Loucy (cell line): ENCODE measurements at regions not wholly inside any gene's neighbourhood (a gene's known extent, or its start where the extent isn't known, plus 50 kb on each side); places are given as distances from the start of the nearest gene placed in this dataset.

Experiments
- H2AFZ ChIP-seq: fragments of 200-600 bp; sonication (generic); 2 replicates; pipeline ENCODE4 v1.6.0; 2016; ENCODE audit warnings: antibody characterized with exemption, mild to moderate bottlenecking, low read length, moderate library complexity
- H3F3A ChIP-seq: fragments of 200-600 bp; 2 replicates; pipeline ENCODE4 v1.6.0; 2016; ENCODE audit warnings: antibody characterized with exemption, low read depth, mild to moderate bottlenecking
- H3K27me3 ChIP-seq: fragments of 200-600 bp; sonication (generic); 2 replicates; pipeline ENCODE4 v1.6.1; 2014; ENCODE audit warnings: low read length, mild to moderate bottlenecking; ENCODE audit not compliant: insufficient read depth, poor library complexity, severe bottlenecking
- H3K36me3 ChIP-seq: fragments of 200-600 bp; sonication (generic); 2 replicates; pipeline ENCODE4 v1.6.1; 2016; ENCODE audit warnings: low read length; ENCODE audit not compliant: insufficient read depth
- H3K4me1 ChIP-seq: fragments of 200-600 bp; sonication (generic); 2 replicates; pipeline ENCODE4 v1.5.1; 2014; ENCODE audit warnings: low read length, mild to moderate bottlenecking; ENCODE audit not compliant: insufficient read depth, poor library complexity, severe bottlenecking
- H3K4me2 ChIP-seq: fragments of 200-600 bp; sonication (generic); 2 replicates; pipeline ENCODE4 v1.6.0; 2014; ENCODE audit warnings: antibody characterized with exemption, low read length, low read depth, mild to moderate bottlenecking; ENCODE audit not compliant: poor library complexity, severe bottlenecking
- H3K4me3 ChIP-seq: fragments of 200-600 bp; sonication (generic); 2 replicates; pipeline ENCODE4 v1.5.1; 2014; ENCODE audit warnings: low read length, mild to moderate bottlenecking, mixed read lengths; ENCODE audit not compliant: poor library complexity, severe bottlenecking
- H3K79me2 ChIP-seq: fragments of 200-600 bp; sonication (generic); 2 replicates; pipeline ENCODE4 v1.6.1; 2014; ENCODE audit warnings: low read length; ENCODE audit not compliant: insufficient read depth
- H3K9ac ChIP-seq: fragments of 200-600 bp; sonication (generic); 2 replicates; pipeline ENCODE4 v1.6.0; 2014; ENCODE audit warnings: mild to moderate bottlenecking, low read depth, low read length, moderate library complexity; ENCODE audit not compliant: poor library complexity, severe bottlenecking
- H3K9me2 ChIP-seq: fragments of 200-600 bp; sonication (generic); replicated peaks from 2 replicates; pipeline ENCODE4 v1.6.1; 2016; ENCODE audit warnings: low read depth, low read length, mixed read lengths
- H3K9me3 ChIP-seq: fragments of 200-600 bp; sonication (generic); 2 replicates; pipeline ENCODE4 v1.6.1; 2014; ENCODE audit warnings: mild to moderate bottlenecking, antibody characterized with exemption, low read length, low read depth; ENCODE audit not compliant: insufficient read depth
- H4K20me1 ChIP-seq: fragments of 200-600 bp; sonication (generic); 2 replicates; pipeline ENCODE4 v1.6.0; 2014; ENCODE audit warnings: antibody characterized with exemption, low read length, mild to moderate bottlenecking; ENCODE audit not compliant: insufficient read depth, poor library complexity, severe bottlenecking
- EZH2phosphoT487 ChIP-seq: fragments of 200-600 bp; IDR thresholded peaks from 2 replicates; pipeline ENCODE4 v1.6.1; 2018; ENCODE audit warnings: antibody characterized with exemption, mild to moderate bottlenecking, moderate library complexity, borderline replicate concordance
- TF ChIP-seq, protein P1 (sequence below): fragments of 200-600 bp; sonication (generic); conservative IDR thresholded peaks from 2 replicates; pipeline ENCODE4 v1.5.1; 2014; ENCODE audit warnings: mild to moderate bottlenecking, antibody characterized with exemption, low read length

DNA sequence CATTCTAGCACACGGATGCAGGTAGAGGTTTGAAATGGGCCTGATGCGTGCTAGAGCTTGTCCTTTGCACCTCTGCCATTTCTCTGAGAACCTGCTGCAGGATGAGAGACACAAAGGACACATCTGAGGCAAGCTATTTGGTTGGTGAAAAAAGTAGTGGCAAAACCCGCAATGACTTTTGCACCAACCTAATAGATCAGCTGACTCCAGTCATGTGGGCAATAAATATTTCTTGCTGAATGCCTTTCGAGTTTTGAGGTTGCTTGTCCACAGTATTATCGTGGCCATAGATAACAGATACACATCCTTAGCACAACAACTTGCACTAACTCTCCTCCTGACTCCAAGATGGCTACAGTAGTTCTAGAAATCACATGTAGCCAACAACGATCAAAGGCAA is 57.8 kb upstream of the ZNF423 start:
- H3K36me3 ChIP-seq, result no peaks in the 10 kb centered on the region
- no peak overlapping the region for H2AFZ ChIP-seq
- no peak overlapping the region for H3K9ac ChIP-seq
- H4K20me1 ChIP-seq, result no peaks in the 10 kb centered on the region
- no peaks in the 10 kb centered on the region for H3K27me3 ChIP-seq
- TF ChIP-seq EZH2phosphoT487, result no peak
- TF ChIP-seq, protein P1, sequence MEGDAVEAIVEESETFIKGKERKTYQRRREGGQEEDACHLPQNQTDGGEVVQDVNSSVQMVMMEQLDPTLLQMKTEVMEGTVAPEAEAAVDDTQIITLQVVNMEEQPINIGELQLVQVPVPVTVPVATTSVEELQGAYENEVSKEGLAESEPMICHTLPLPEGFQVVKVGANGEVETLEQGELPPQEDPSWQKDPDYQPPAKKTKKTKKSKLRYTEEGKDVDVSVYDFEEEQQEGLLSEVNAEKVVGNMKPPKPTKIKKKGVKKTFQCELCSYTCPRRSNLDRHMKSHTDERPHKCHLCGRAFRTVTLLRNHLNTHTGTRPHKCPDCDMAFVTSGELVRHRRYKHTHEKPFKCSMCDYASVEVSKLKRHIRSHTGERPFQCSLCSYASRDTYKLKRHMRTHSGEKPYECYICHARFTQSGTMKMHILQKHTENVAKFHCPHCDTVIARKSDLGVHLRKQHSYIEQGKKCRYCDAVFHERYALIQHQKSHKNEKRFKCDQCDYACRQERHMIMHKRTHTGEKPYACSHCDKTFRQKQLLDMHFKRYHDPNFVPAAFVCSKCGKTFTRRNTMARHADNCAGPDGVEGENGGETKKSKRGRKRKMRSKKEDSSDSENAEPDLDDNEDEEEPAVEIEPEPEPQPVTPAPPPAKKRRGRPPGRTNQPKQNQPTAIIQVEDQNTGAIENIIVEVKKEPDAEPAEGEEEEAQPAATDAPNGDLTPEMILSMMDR, result no peak
- H3K79me2 ChIP-seq, result no peaks in the 10 kb centered on the region
- no peak overlapping the region for H3K4me3 ChIP-seq
- H3F3A ChIP-seq, result no peaks in the 10 kb centered on the region
- no peaks in the 10 kb centered on the region for H3K9me2 ChIP-seq
- H3K4me1 ChIP-seq, result no peaks in the 10 kb centered on the region
- H3K4me2 ChIP-seq, result no peak overlapping the region
- H3K9me3 ChIP-seq, result no peaks in the 10 kb centered on the region

DNA sequence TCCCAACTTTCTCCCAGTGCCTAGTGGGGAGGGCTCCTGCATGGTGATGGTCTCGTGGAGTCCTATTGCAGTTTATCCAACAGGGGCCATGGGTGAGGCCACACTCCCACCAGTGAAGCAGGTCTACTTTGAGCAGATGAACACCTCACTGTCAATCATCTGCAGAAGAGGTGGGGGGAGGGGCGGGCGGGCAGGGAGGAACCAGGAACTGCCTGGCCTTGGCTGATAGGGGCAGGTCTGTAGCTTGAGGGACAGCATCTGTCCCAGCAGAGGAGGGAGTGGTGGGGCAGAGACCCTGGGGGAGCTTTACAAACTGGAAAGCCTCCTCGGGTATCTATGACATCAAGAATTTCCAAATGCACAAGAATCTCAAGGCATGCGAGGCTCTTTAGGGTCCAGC is 58.7 kb upstream of the ZNF423 start:
- Histone ChIP-seq H4K20me1 (no peaks in the 10 kb centered on the region), H3K79me2 (no peaks in the 10 kb centered on the region)

DNA sequence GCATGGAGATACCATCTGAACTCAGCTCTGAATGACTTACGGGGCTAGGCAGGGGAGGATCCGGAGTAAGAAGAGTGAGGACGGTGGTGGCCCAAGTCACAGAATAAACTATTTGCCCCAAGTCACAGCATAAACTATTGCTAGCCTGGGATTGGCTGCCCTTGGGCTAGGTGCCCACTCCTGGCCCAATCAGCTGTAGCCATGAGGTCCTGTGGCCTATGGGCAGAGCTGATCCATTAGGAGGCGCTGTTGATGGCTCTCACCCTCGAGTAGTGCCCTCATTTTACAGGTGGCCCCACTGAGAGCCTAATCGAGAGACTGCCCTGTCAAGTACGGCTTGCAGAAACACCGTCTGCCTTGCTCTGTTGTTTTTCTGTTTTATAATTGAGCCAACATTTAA is 62.3 kb upstream of the ZNF423 start:
- Histone ChIP-seq H3K79me2 (no peaks in the 10 kb centered on the region), H3K9me2 (no peaks in the 10 kb centered on the region), H3K27me3 (no peaks in the 10 kb centered on the region), H3K9me3 (no peaks in the 10 kb centered on the region), H2AFZ (no peak overlapping the region), H3K4me2 (no peak overlapping the region), H3K36me3 (no peaks in the 10 kb centered on the region), H3K9ac (no peak overlapping the region), H4K20me1 (no peaks in the 10 kb centered on the region), H3F3A (no peaks in the 10 kb centered on the region), H3K4me1 (no peaks in the 10 kb centered on the region), H3K4me3 (no peak overlapping the region)
- TF ChIP-seq EZH2phosphoT487, result no peak
- TF ChIP-seq, protein P1, result peak; percentile 28; the same call in 1 of the 2 replicates

More for the DNA sequence above, 58.7 kb upstream of the ZNF423 start:
- Histone ChIP-seq H3K4me3 (no peak overlapping the region), H3K4me1 (no peaks in the 10 kb centered on the region), H3K36me3 (no peaks in the 10 kb centered on the region), H3K9ac (no peak overlapping the region), H3K4me2 (no peak overlapping the region), H2AFZ (no peak overlapping the region), H3K9me2 (no peaks in the 10 kb centered on the region), H3K9me3 (no peaks in the 10 kb centered on the region), H3K27me3 (no peaks in the 10 kb centered on the region), H3F3A (no peaks in the 10 kb centered on the region)
- no peak for TF ChIP-seq EZH2phosphoT487
- TF ChIP-seq, protein P1, result no peak
